WTC11 (cell line): ENCODE measurements at regions not wholly inside any gene's neighbourhood (a gene's known extent, or its start where the extent isn't known, plus 50 kb on each side); places are given as distances from the start of the nearest gene placed in this dataset.

Experiments
- ATAC-seq: fragments of 200-7000 bp; cut with Tn5 transposase; 2 replicates; pipeline ENCODE4 v1.10.0; 2021; ENCODE audit warnings: mild to moderate bottlenecking, moderate library complexity
- CTCF ChIA-PET: fragments of 300-600 bp; sonication (Branson Sonifier 250); formaldehyde crosslinking; loops from one replicate; lab custom pipeline; 2021; ENCODE audit warnings: antibody characterized with exemption; lab: Charles Lee
- POLR2A ChIA-PET: fragments of 350-600 bp; sonication (Branson Sonifier 250); formaldehyde crosslinking; loops from one replicate; lab custom pipeline; 2021; ENCODE audit warnings: antibody characterized with exemption; lab: Charles Lee
- DNase-seq: peaks from one replicate; pipeline ENCODE4 v3.0.0; 2021; ENCODE audit warnings: low spot score
- H3K27ac Mint-ChIP-seq: 2 replicates; pipeline ENCODE4 v1.8.0; 2021; ENCODE audit warnings: mixed read lengths
- H3K27me3 Mint-ChIP-seq: 2 replicates; pipeline ENCODE4 v1.8.0; 2021; ENCODE audit warnings: low read depth, mild to moderate bottlenecking, moderate library complexity, mixed read lengths
- H3K36me3 Mint-ChIP-seq: 2 replicates; pipeline ENCODE4 v1.8.0; 2021; ENCODE audit warnings: mixed read lengths
- H3K4me1 Mint-ChIP-seq: 2 replicates; pipeline ENCODE4 v1.8.0; 2022; ENCODE audit warnings: mixed read lengths
- H3K4me3 Mint-ChIP-seq: 2 replicates; pipeline ENCODE4 v1.8.0; 2021; ENCODE audit warnings: mild to moderate bottlenecking, moderate library complexity, mixed read lengths
- H3K9me3 Mint-ChIP-seq: 2 replicates; pipeline ENCODE4 v1.8.0; 2021; ENCODE audit warnings: mixed read lengths
- AR ChIP-seq: fragments of 250-450 bp; sonication (Bioruptor Pico); IDR thresholded peaks from 2 replicates; pipeline ENCODE4 v1.9.0; 2021; ENCODE audit warnings: mild to moderate bottlenecking
- CREM ChIP-seq: sonication (generic); formaldehyde crosslinking; IDR thresholded peaks from 2 replicates; pipeline ENCODE4 v1.8.1; 2022; ENCODE audit warnings: mild to moderate bottlenecking, missing genetic modification reagents, moderate library complexity
- CTCF ChIP-seq: fragments of 200-600 bp; IDR thresholded peaks from 2 replicates; pipeline ENCODE4 v1.8.0; 2022; ENCODE audit warnings: antibody characterized with exemption
- E2F4 ChIP-seq: sonication (generic); formaldehyde crosslinking; IDR thresholded peaks from 2 replicates; pipeline ENCODE4 v1.8.1; 2022; ENCODE audit warnings: low read depth, mild to moderate bottlenecking, moderate library complexity, missing genetic modification reagents, borderline replicate concordance
- ESRRA ChIP-seq: sonication (generic); formaldehyde crosslinking; IDR thresholded peaks from 2 replicates; pipeline ENCODE4 v1.8.1; 2022; ENCODE audit warnings: mild to moderate bottlenecking, missing genetic modification reagents, borderline replicate concordance
- FOXK1 ChIP-seq: sonication (generic); formaldehyde crosslinking; IDR thresholded peaks from 2 replicates; pipeline ENCODE4 v1.8.0; 2022; ENCODE audit warnings: mild to moderate bottlenecking, moderate library complexity, missing genetic modification reagents
- FOXP1 ChIP-seq: sonication (generic); formaldehyde crosslinking; IDR thresholded peaks from 2 replicates; pipeline ENCODE4 v1.8.0; 2022; ENCODE audit warnings: missing genetic modification reagents, mild to moderate bottlenecking, moderate library complexity, borderline replicate concordance
- MAX ChIP-seq: sonication (generic); formaldehyde crosslinking; IDR thresholded peaks from 2 replicates; pipeline ENCODE4 v1.8.0; 2022; ENCODE audit warnings: mild to moderate bottlenecking, missing genetic modification reagents
- MXD4 ChIP-seq: fragments of 250-450 bp; sonication (Bioruptor Pico); IDR thresholded peaks from 2 replicates; pipeline ENCODE4 v1.8.0; 2021; ENCODE audit warnings: mild to moderate bottlenecking, moderate library complexity, borderline replicate concordance
- NR1H2 ChIP-seq: sonication (generic); formaldehyde crosslinking; IDR thresholded peaks from 2 replicates; pipeline ENCODE4 v1.9.0; 2021; ENCODE audit warnings: mild to moderate bottlenecking, moderate library complexity, missing genetic modification reagents
- SOX15 ChIP-seq: fragments of 250-450 bp; sonication (Bioruptor Pico); IDR thresholded peaks from 2 replicates; pipeline ENCODE4 v1.9.0; 2021; ENCODE audit warnings: mild to moderate bottlenecking
- TEAD1 ChIP-seq: sonication (generic); formaldehyde crosslinking; IDR thresholded peaks from 2 replicates; pipeline ENCODE4 v1.8.0; 2022; ENCODE audit warnings: mild to moderate bottlenecking, missing genetic modification reagents
- TP53 ChIP-seq: sonication (generic); formaldehyde crosslinking; IDR thresholded peaks from 2 replicates; pipeline ENCODE4 v1.8.1; 2023; ENCODE audit warnings: mild to moderate bottlenecking, missing genetic modification reagents
- USF2 ChIP-seq: sonication (generic); formaldehyde crosslinking; IDR thresholded peaks from 2 replicates; pipeline ENCODE4 v1.8.1; 2023; ENCODE audit warnings: mild to moderate bottlenecking, missing genetic modification reagents, moderate library complexity
- ZBTB21 ChIP-seq: sonication (generic); formaldehyde crosslinking; IDR thresholded peaks from 2 replicates; pipeline ENCODE4 v1.8.1; 2023; ENCODE audit warnings: mild to moderate bottlenecking, missing genetic modification reagents, borderline replicate concordance
- ZBTB43 ChIP-seq: sonication (generic); formaldehyde crosslinking; IDR thresholded peaks from 2 replicates; pipeline ENCODE4 v1.8.1; 2023; ENCODE audit warnings: mild to moderate bottlenecking, missing genetic modification reagents
- ZNF138 ChIP-seq: sonication (generic); formaldehyde crosslinking; conservative IDR thresholded peaks from 2 replicates; pipeline ENCODE4 v1.8.1; 2022; ENCODE audit warnings: mild to moderate bottlenecking, moderate library complexity, missing genetic modification reagents
- ZNF219 ChIP-seq: sonication (generic); formaldehyde crosslinking; IDR thresholded peaks from 2 replicates; pipeline ENCODE4 v1.8.0; 2023; ENCODE audit warnings: missing genetic modification reagents, mild to moderate bottlenecking, borderline replicate concordance
- ZNF232 ChIP-seq: sonication (generic); formaldehyde crosslinking; IDR thresholded peaks from 2 replicates; pipeline ENCODE4 v1.8.0; 2022; ENCODE audit warnings: mild to moderate bottlenecking, missing genetic modification reagents
- ZNF671 ChIP-seq: fragments of 250-450 bp; sonication (Bioruptor Pico); IDR thresholded peaks from 2 replicates; pipeline ENCODE4 v1.8.0; 2021; ENCODE audit warnings: mild to moderate bottlenecking

- TF ChIP-seq ZNF219 (CRISPR knock-in tag): no peak
- no peak for TF ChIP-seq FOXK1
These were observed 67.0 kb upstream of the CAV2 start (continued) for GRCh38 chr7:116432527-116432916.

- Mint-ChIP-seq H3K4me1 (no peaks in the 10 kb centered on the region), H3K27ac (no peak overlapping the region), H3K36me3 (no peaks in the 10 kb centered on the region), H3K27me3 (no peaks in the 10 kb centered on the region), H3K9me3 (no peaks in the 10 kb centered on the region), H3K4me3 (no peak overlapping the region)
- ATAC-seq (no peak), DNase-seq (no peak)
- ChIA-PET POLR2A (no interaction called here), CTCF (no interaction called here)
- TF ChIP-seq SOX15 (CRISPR knock-in tag) (no peak), ZBTB21 (CRISPR knock-in tag) (no peak), ZNF219 (CRISPR knock-in tag) (no peak)
These were observed 66.3 kb upstream of the CAV2 start for GRCh38 chr7:116433246-116433645.

GRCh38 chr7:116434820-116435341 is 64.7 kb upstream of the CAV2 start:
- ATAC-seq (no peak), DNase-seq (no peak)
- H3K9me3 Mint-ChIP-seq: no peaks in the 10 kb centered on the region
- ChIA-PET POLR2A (no interaction called here), CTCF (no interaction called here)
- H3K27ac Mint-ChIP-seq: no peak overlapping the region
- no peak overlapping the region for H3K4me3 Mint-ChIP-seq
- no peaks in the 10 kb centered on the region for H3K27me3 Mint-ChIP-seq
- no peaks in the 10 kb centered on the region for H3K4me1 Mint-ChIP-seq
- H3K36me3 Mint-ChIP-seq: no peaks in the 10 kb centered on the region
- TF ChIP-seq CREM (CRISPR knock-in tag): no peak
- no peak for TF ChIP-seq NR1H2 (CRISPR knock-in tag)
- no peak for TF ChIP-seq TEAD1
- TF ChIP-seq, all 79 proteins: peak for 0

GRCh38 chr7:116436305-116436826 is 63.2 kb upstream of the CAV2 start:
- DNase-seq: no peak
- no peak overlapping the region for H3K27ac Mint-ChIP-seq
- no peak for ATAC-seq
- POLR2A ChIA-PET: no interaction called here
- TF ChIP-seq ZNF232: no peak
- no peak for TF ChIP-seq CTCF
- no peak for TF ChIP-seq E2F4 (CRISPR knock-in tag)
- no peak for TF ChIP-seq FOXP1 (CRISPR knock-in tag)
- TF ChIP-seq, all 79 proteins: peak for 0
- H3K36me3 Mint-ChIP-seq: no peaks in the 10 kb centered on the region
- no peaks in the 10 kb centered on the region for H3K9me3 Mint-ChIP-seq
- H3K4me3 Mint-ChIP-seq: no peak overlapping the region
- CTCF ChIA-PET: no interaction called here
- H3K27me3 Mint-ChIP-seq: no peaks in the 10 kb centered on the region
- no peaks in the 10 kb centered on the region for H3K4me1 Mint-ChIP-seq

GRCh38 chr7:116438267-116438666 is 61.3 kb upstream of the CAV2 start:
- H3K27me3 Mint-ChIP-seq: no peaks in the 10 kb centered on the region
- peak; percentile 60 for ATAC-seq
- no peaks in the 10 kb centered on the region; the same call in 1 of the 2 replicates for H3K4me1 Mint-ChIP-seq
- H3K27ac Mint-ChIP-seq: no peak overlapping the region
- H3K9me3 Mint-ChIP-seq: no peaks in the 10 kb centered on the region
- H3K36me3 Mint-ChIP-seq: no peaks in the 10 kb centered on the region
- no peak for DNase-seq
- POLR2A ChIA-PET: no interaction called here
- CTCF ChIA-PET: interaction anchor here (1.1 to 1.8 kb wide), 4 partner anchors 14 to 150 kb away, joined by 3 to 8 read pairs (median 6); no protein-coding TSS in a partner anchor
- no peak overlapping the region for H3K4me3 Mint-ChIP-seq
- TF ChIP-seq ESRRA (CRISPR knock-in tag) (no peak), ZNF138 (CRISPR knock-in tag) (no peak), TP53 (CRISPR knock-in tag) (no peak), ZNF671 (CRISPR knock-in tag) (no peak), USF2 (CRISPR knock-in tag) (no peak), MXD4 (CRISPR knock-in tag) (no peak), ZBTB43 (no peak), MAX (CRISPR knock-in tag) (no peak), AR (CRISPR knock-in tag) (no peak)
